A673 (cell line): ENCODE measurements at regions not wholly inside any gene's neighbourhood (a gene's known extent, or its start where the extent isn't known, plus 50 kb on each side); places are given as distances from the start of the nearest gene placed in this dataset.

Source experiments
- BruUV-seq: library from RNA; stranded (reverse); fragments of 400-500 nt; replicated peaks from 2 replicates; lab custom pipeline; 2021; lab: Mats Ljungman, UMichigan
- CTCF ChIA-PET: fragments of 300-600 bp; sonication (Branson Sonifier 250); formaldehyde crosslinking; loops from one replicate; lab custom pipeline; 2022; ENCODE audit warnings: antibody characterized with exemption; lab: Charles Lee
- POLR2A ChIA-PET: fragments of 300-600 bp; sonication (Branson Sonifier 250); formaldehyde crosslinking; loops from one replicate; lab custom pipeline; 2022; ENCODE audit warnings: antibody characterized with exemption; ENCODE audit not compliant: low non-redundant PET; lab: Charles Lee
- DNase-seq: peaks from one replicate; pipeline ENCODE4 v3.0.0-alpha.2; 2015; ENCODE audit warnings: low spot score
- H3K27ac ChIP-seq: fragments of 200-600 bp; sonication (generic); 2 replicates; pipeline ENCODE4 v1.5.1; 2016; ENCODE audit warnings: mixed run types, low read depth, mild to moderate bottlenecking, mixed read lengths, antibody characterized with exemption, low read length; ENCODE audit not compliant: poor library complexity, severe bottlenecking
- H3K27me3 ChIP-seq: fragments of 200-600 bp; sonication (generic); replicated peaks from 2 replicates; pipeline ENCODE4 v1.6.1; 2017; ENCODE audit warnings: mixed run types, low read depth, mild to moderate bottlenecking, mixed read lengths, antibody characterized with exemption, low read length; ENCODE audit not compliant: insufficient read depth, poor library complexity
- H3K36me3 ChIP-seq: fragments of 200-600 bp; sonication (generic); 2 replicates; pipeline ENCODE4 v1.6.1; 2016; ENCODE audit warnings: mixed run types, mild to moderate bottlenecking, mixed read lengths, antibody characterized with exemption, low read length; ENCODE audit not compliant: insufficient read depth, poor library complexity, severe bottlenecking
- H3K4me1 ChIP-seq: fragments of 200-600 bp; sonication (generic); 2 replicates; pipeline ENCODE4 v1.6.1; 2017; ENCODE audit warnings: mixed run types, mild to moderate bottlenecking, mixed read lengths, antibody characterized with exemption, low read length; ENCODE audit not compliant: insufficient read depth, poor library complexity, severe bottlenecking
- H3K4me3 ChIP-seq: fragments of 200-600 bp; sonication (generic); 2 replicates; pipeline ENCODE4 v1.5.1; 2016; ENCODE audit warnings: low read depth, mixed run types, mild to moderate bottlenecking, mixed read lengths, low read length; ENCODE audit not compliant: poor library complexity, severe bottlenecking
- H3K9me3 ChIP-seq: fragments of 200-600 bp; sonication (generic); 2 replicates; pipeline ENCODE4 v1.6.1; 2016; ENCODE audit warnings: mixed run types, low read depth, mild to moderate bottlenecking, mixed read lengths, antibody characterized with exemption, low read length; ENCODE audit not compliant: poor library complexity, severe bottlenecking
- EZH2 ChIP-seq: fragments of 200-600 bp; sonication (generic); IDR thresholded peaks from 2 replicates; pipeline ENCODE4 v1.6.1; 2017; ENCODE audit warnings: borderline replicate concordance, low read depth, mild to moderate bottlenecking, mixed read lengths, antibody characterized with exemption, low read length; ENCODE audit not compliant: poor library complexity, severe bottlenecking
- intact Hi-C: fragments of 100-400 bp; cut with micrococcal nuclease; formaldehyde crosslinking; loops from one replicate; pipeline ENCODE4 v1.10.0; 2022; ENCODE audit not compliant: unreplicated experiment
- TF ChIP-seq, protein P1 (sequence below): fragments of 300-800, 200-600 bp; sonication (generic); conservative IDR thresholded peaks from 2 replicates; pipeline ENCODE4 v1.5.1; 2017; ENCODE audit warnings: low read depth, mild to moderate bottlenecking, antibody characterized with exemption, low read length, moderate library complexity, mixed read lengths

DNA sequence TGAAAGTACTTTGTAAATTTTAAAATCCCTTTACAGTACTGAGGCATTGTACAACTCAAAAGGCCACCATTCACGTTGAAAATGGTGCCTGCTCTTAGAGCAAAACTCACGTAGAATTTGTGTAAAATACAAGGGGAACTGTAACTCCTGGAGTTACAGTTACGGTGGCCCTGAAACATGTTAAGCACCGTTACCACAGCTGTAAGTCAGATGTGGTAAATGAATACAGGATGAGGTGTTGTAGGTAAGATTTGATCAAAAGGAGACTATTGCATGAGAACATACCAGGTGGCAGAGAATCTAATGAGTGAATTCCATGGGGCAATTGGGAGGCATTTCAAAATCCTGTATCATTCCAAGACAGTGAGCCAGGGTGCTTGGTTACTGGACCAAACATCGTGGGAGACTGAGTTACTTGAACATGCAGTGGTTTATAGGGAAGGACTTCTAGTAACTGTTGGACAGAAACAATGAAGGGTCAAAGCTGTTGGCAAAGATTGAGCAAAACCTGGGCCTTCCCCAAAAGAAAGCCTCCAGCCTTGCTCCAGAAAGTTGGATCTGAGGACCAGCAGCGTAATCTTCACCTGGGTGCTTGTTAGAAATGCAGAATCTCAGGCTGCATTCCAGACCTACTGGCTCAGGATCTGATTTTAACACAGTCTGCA, 535.8 kb upstream of the POU3F3 start:
- ChIA-PET CTCF (no interaction called here), POLR2A (no interaction called here)
- no TSS peak for BruUV-seq
- Histone ChIP-seq H3K27ac (no peak overlapping the region), H3K9me3 (no peaks in the 10 kb centered on the region), H3K4me1 (no peaks in the 10 kb centered on the region), H3K27me3 (peaks cover 4% of the 10 kb centered on the region), H3K4me3 (no peak overlapping the region), H3K36me3 (no peaks in the 10 kb centered on the region)
- no peak for DNase-seq
- intact Hi-C loops: no loop called here
- TF ChIP-seq, protein P1, sequence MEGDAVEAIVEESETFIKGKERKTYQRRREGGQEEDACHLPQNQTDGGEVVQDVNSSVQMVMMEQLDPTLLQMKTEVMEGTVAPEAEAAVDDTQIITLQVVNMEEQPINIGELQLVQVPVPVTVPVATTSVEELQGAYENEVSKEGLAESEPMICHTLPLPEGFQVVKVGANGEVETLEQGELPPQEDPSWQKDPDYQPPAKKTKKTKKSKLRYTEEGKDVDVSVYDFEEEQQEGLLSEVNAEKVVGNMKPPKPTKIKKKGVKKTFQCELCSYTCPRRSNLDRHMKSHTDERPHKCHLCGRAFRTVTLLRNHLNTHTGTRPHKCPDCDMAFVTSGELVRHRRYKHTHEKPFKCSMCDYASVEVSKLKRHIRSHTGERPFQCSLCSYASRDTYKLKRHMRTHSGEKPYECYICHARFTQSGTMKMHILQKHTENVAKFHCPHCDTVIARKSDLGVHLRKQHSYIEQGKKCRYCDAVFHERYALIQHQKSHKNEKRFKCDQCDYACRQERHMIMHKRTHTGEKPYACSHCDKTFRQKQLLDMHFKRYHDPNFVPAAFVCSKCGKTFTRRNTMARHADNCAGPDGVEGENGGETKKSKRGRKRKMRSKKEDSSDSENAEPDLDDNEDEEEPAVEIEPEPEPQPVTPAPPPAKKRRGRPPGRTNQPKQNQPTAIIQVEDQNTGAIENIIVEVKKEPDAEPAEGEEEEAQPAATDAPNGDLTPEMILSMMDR: no peak
- TF ChIP-seq EZH2: no peak

DNA sequence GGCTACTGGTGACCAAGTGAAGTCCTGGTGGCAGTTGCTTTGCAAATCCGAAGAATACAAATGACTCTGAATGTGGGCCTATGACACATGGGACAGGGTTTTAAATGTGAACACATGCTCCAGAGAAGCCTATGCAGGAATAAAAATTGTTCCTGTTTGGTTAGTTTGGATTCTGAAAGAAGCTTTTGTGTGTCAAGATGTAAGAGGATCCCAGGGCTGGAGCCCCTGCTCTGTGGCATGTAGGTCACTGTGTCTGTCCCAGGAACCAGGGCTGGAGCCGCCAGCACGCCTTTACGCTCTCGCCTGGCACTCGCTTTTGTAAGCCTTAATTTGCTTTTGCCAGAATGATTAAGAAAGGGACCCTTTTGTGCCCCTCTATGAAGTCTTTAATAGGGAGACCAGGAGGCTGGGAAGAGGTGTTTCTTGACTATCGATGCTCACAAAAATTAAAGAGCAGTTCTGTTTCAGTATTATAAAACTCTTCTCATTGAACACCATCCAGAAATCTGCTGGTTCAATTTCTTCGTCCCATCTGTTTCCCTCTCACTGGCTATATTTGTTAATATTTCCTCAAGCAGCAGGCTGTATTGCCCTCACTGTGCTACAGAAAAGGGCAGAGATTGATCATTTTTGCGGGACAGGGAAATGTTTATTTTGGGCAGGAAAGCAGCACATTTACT, 532.7 kb upstream of the POU3F3 start:
- Histone ChIP-seq H3K4me1 (no peaks in the 10 kb centered on the region), H3K4me3 (no peak overlapping the region), H3K36me3 (no peaks in the 10 kb centered on the region), H3K27ac (no peak overlapping the region), H3K27me3 (peaks cover 4% of the 10 kb centered on the region), H3K9me3 (no peaks in the 10 kb centered on the region)
- BruUV-seq: no TSS peak
- TF ChIP-seq EZH2: no peak
- no peak for DNase-seq
- intact Hi-C loops: no loop called here
- POLR2A ChIA-PET: no interaction called here
- CTCF ChIA-PET: no interaction called here

DNA sequence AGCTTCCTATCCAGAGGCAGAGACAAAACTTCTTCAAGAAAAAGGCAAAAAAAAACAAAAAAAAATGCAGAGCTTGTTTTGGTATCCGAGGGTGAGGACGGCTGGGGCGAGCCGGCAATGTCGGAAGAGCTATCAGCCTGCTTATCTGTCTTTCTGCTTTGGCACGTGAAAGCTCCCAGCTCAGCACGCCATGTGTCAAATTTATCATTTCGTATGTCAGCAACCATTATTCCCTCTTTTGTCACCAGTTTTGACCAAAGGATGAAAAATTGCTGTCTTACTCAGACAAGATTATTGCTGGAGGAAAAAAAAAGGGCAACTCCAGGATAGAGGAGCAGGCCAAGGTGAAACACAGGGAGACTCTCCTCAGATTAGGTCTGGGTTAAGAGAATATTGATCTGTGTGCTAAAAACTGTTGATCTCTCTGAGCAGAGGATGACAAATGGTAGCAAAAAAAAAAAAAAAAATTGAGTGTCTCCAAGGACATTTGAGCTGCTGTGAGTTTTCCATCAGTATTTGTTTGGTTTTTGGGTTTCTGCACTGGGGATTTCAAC, 532.0 kb upstream of the POU3F3 start:
- TF ChIP-seq EZH2: no peak
- TF ChIP-seq, protein P1: no peak
- Histone ChIP-seq H3K4me1 (no peaks in the 10 kb centered on the region), H3K27me3 (peaks cover 4% of the 10 kb centered on the region), H3K4me3 (no peak overlapping the region), H3K36me3 (no peaks in the 10 kb centered on the region), H3K27ac (no peak overlapping the region), H3K9me3 (no peaks in the 10 kb centered on the region)
- ChIA-PET POLR2A (no interaction called here), CTCF (no interaction called here)
- DNase-seq: no peak
- intact Hi-C loops: no loop called here
- no TSS peak for BruUV-seq
